H1 (cell line): ENCODE measurements at regions not wholly inside any gene's neighbourhood (a gene's known extent, or its start where the extent isn't known, plus 50 kb on each side); places are given as distances from the start of the nearest gene placed in this dataset.

ENCODE experiments used
- CTCF ChIA-PET: fragments of 300-600 bp; sonication (Branson Sonifier 250); formaldehyde crosslinking; loops from one replicate; lab custom pipeline; 2021; ENCODE audit not compliant: partially characterized antibody; lab: Charles Lee
- POLR2A ChIA-PET: fragments of 300-600 bp; sonication (Branson Sonifier 250); formaldehyde crosslinking; loops from one replicate; lab custom pipeline; 2021; ENCODE audit warnings: inconsistent platforms; ENCODE audit not compliant: partially characterized antibody; lab: Charles Lee
- DNase-seq, 2 experiments: peaks; one replicate each; pipeline versions ENCODE4 v3.0.0 to v3.0.0-alpha.2; 2010 to 2022; ENCODE audit warnings: low spot score in 2 of 2, low read depth in 1 of 2, mixed read lengths in 1 of 2
- FAIRE-seq: peaks from 2 replicates; lab custom pipeline; 2011; peaks lifted over from hg19 to GRCh38; lab: Jason Lieb, UNC
- H2AFZ ChIP-seq: 2 replicates; pipeline ENCODE4 v1.8.1; 2012; ENCODE audit warnings: low read length, inconsistent platforms
- H2AK5ac ChIP-seq: 2 replicates; pipeline ENCODE4 v1.6.1; 2013; ENCODE audit warnings: low read depth, low read length
- H2BK120ac ChIP-seq: replicated peaks from 2 replicates; pipeline ENCODE3; 2013; ENCODE audit warnings: low read depth, low read length, inconsistent platforms
- H2BK12ac ChIP-seq: 2 replicates; pipeline ENCODE4 v1.6.1; 2013; ENCODE audit warnings: low read depth, low read length
- H2BK15ac ChIP-seq: 2 replicates; pipeline ENCODE4 v1.6.1; 2013; ENCODE audit warnings: low read length
- H2BK20ac ChIP-seq: 2 replicates; pipeline ENCODE4 v1.6.1; 2013; ENCODE audit warnings: low read length
- H2BK5ac ChIP-seq: 2 replicates; pipeline ENCODE4 v1.6.1; 2013; ENCODE audit warnings: low read depth, low read length
- H3K14ac ChIP-seq: 2 replicates; pipeline ENCODE4 v1.6.1; 2013; ENCODE audit warnings: inconsistent platforms; ENCODE audit not compliant: insufficient read length
- H3K18ac ChIP-seq: 2 replicates; pipeline ENCODE4 v1.6.1; 2013; ENCODE audit warnings: low read length; ENCODE audit errors: extremely low read depth
- H3K23ac ChIP-seq: 2 replicates; pipeline ENCODE4 v1.6.1; 2013; ENCODE audit warnings: inconsistent platforms; ENCODE audit not compliant: insufficient read length
- H3K23me2 ChIP-seq: 2 replicates; pipeline ENCODE4 v1.6.1; 2013; ENCODE audit warnings: low read depth, low read length
- H3K27ac ChIP-seq: 2 replicates; pipeline ENCODE4 v1.6.1; 2011; ENCODE audit warnings: low read depth, low read length, inconsistent platforms
- H3K27me3 ChIP-seq, 4 experiments: replicated peaks in 1 of 4; 1 replicate in 1 of 4; 2 replicates in 3 of 4; pipeline versions ENCODE4 v1.6.1 to v1.8.1; 2011 to 2013; ENCODE audit warnings: low read length in 3 of 4, mild to moderate bottlenecking in 3 of 4, inconsistent platforms in 2 of 4, mixed read lengths in 2 of 4, moderate library complexity in 1 of 4; ENCODE audit not compliant: control insufficient read depth in 3 of 4, insufficient read depth in 3 of 4; ENCODE audit errors: extremely low read depth in 1 of 4
- H3K36me3 ChIP-seq, 4 experiments: 2 replicates each; pipeline versions ENCODE4 v1.6.1 to v1.8.1; 2011 to 2013; ENCODE audit warnings: mild to moderate bottlenecking in 4 of 4, low read length in 3 of 4, moderate library complexity in 2 of 4, control low read depth in 1 of 4, inconsistent platforms in 1 of 4; ENCODE audit not compliant: insufficient read depth in 4 of 4, control insufficient read depth in 2 of 4
- H3K4ac ChIP-seq: replicated peaks from 2 replicates; pipeline ENCODE3; 2013; ENCODE audit warnings: low read length, low read depth, mixed read lengths, inconsistent platforms; ENCODE audit not compliant: insufficient read length
- H3K4me1 ChIP-seq, 4 experiments: replicated peaks in 1 of 4; 1 replicate in 1 of 4; 2 replicates in 3 of 4; pipeline versions ENCODE4 v1.6.1 to v1.8.1; 2011 to 2013; ENCODE audit warnings: low read length in 3 of 4, inconsistent platforms in 2 of 4, mixed read lengths in 1 of 4; ENCODE audit not compliant: insufficient read depth in 4 of 4, control insufficient read depth in 3 of 4
- H3K4me2 ChIP-seq, 2 experiments: 2 replicates each; pipeline versions ENCODE4 v1.6.1 to v1.8.1; 2011 to 2013; ENCODE audit warnings: low read depth in 2 of 2, low read length in 2 of 2, control low read depth in 1 of 2, inconsistent platforms in 1 of 2, mild to moderate bottlenecking in 1 of 2; ENCODE audit not compliant: insufficient read depth in 1 of 2
- H3K4me3 ChIP-seq, 4 experiments: fragments of 200-600, 300-600 bp in 1 of 4; sonication (generic), shearing (Covaris generic), sonication (Bioruptor Twin) in 1 of 4; 2 replicates each; pipeline versions ENCODE4 v1.5.1 to v1.8.1; 2011 to 2016; ENCODE audit warnings: low read length in 4 of 4, low read depth in 3 of 4, control low read depth in 2 of 4, inconsistent platforms in 2 of 4, mild to moderate bottlenecking in 2 of 4, mixed read lengths in 1 of 4, moderate library complexity in 1 of 4; ENCODE audit not compliant: insufficient read depth in 2 of 4; ENCODE audit errors: extremely low read depth in 1 of 4
- H3K56ac ChIP-seq: replicated peaks from 2 replicates; pipeline ENCODE3; 2013; ENCODE audit warnings: low read depth, mild to moderate bottlenecking, mixed read lengths, low read length, inconsistent platforms; ENCODE audit not compliant: insufficient read length
- H3K79me1 ChIP-seq: 2 replicates; pipeline ENCODE4 v1.6.1; 2013; ENCODE audit warnings: low read depth, low read length, control low read depth
- H3K79me2 ChIP-seq, 2 experiments: 2 replicates each; pipeline versions ENCODE4 v1.6.1 to v1.8.1; 2012 to 2013; ENCODE audit warnings: low read length in 2 of 2, mild to moderate bottlenecking in 2 of 2, inconsistent platforms in 1 of 2; ENCODE audit not compliant: insufficient read depth in 2 of 2, control insufficient read depth in 1 of 2
- H3K9ac ChIP-seq, 4 experiments: replicated peaks in 1 of 4; 1 replicate in 1 of 4; 2 replicates in 3 of 4; pipeline versions ENCODE4 v1.6.1 to v1.8.1; 2011 to 2013; ENCODE audit warnings: low read depth in 3 of 4, low read length in 3 of 4, control low read depth in 2 of 4, mild to moderate bottlenecking in 2 of 4, moderate library complexity in 2 of 4, inconsistent platforms in 1 of 4; ENCODE audit errors: extremely low read depth in 1 of 4
- H3K9me3 ChIP-seq, 2 experiments: 2 replicates each; pipeline versions ENCODE4 v1.6.1 to v1.8.1; 2012 to 2013; ENCODE audit warnings: mild to moderate bottlenecking in 2 of 2, moderate library complexity in 2 of 2, control low read depth in 1 of 2, inconsistent platforms in 1 of 2, low read depth in 1 of 2, low read length in 1 of 2, mixed read lengths in 1 of 2; ENCODE audit not compliant: insufficient read depth in 2 of 2
- H4K20me1 ChIP-seq, 2 experiments: replicated peaks in 1 of 2; 2 replicates each; pipeline versions ENCODE3 to v1.8.1; 2011 to 2013; ENCODE audit warnings: inconsistent platforms in 2 of 2, low read length in 2 of 2, mild to moderate bottlenecking in 1 of 2; ENCODE audit not compliant: insufficient read depth in 2 of 2, control insufficient read depth in 1 of 2
- H4K5ac ChIP-seq: 2 replicates; pipeline ENCODE4 v1.6.1; 2013; ENCODE audit warnings: low read length, low read depth, mixed read lengths, inconsistent platforms; ENCODE audit not compliant: insufficient read length
- H4K8ac ChIP-seq: 2 replicates; pipeline ENCODE4 v1.8.0; 2013; ENCODE audit warnings: mild to moderate bottlenecking, moderate library complexity, low read length, inconsistent platforms; ENCODE audit not compliant: insufficient read depth; ENCODE audit errors: extremely low read depth
- H4K91ac ChIP-seq: replicated peaks from 2 replicates; pipeline ENCODE3; 2013; ENCODE audit warnings: low read length, mixed read lengths, inconsistent platforms; ENCODE audit not compliant: insufficient read length
- ASH2L ChIP-seq: fragments of 200-600, 300-600 bp; sonication (generic); IDR thresholded peaks from one replicate; pipeline ENCODE4 v1.7.1; 2017; ENCODE audit warnings: low read length
- BACH1 ChIP-seq: IDR thresholded peaks from 2 replicates; pipeline ENCODE4 v1.6.1; 2012; ENCODE audit warnings: low read length, improper control_type of control experiment
- CEBPB ChIP-seq: IDR thresholded peaks from 2 replicates; pipeline ENCODE4 v1.6.1; 2012; ENCODE audit warnings: low read depth, low read length
- CHD2 ChIP-seq: IDR thresholded peaks from 2 replicates; pipeline ENCODE4 v1.6.1; 2012; ENCODE audit warnings: low read length, improper control_type of control experiment
- E2F6 ChIP-seq: IDR thresholded peaks from 2 replicates; pipeline ENCODE4 v1.6.1; 2012; ENCODE audit warnings: inconsistent platforms
- EGR1 ChIP-seq: IDR thresholded peaks from 2 replicates; pipeline ENCODE4 v1.6.1; 2011; ENCODE audit warnings: low read depth, low read length, borderline replicate concordance
- EP300 ChIP-seq, 2 experiments: IDR thresholded peaks; 1 replicate in 1 of 2; 2 replicates in 1 of 2; pipeline ENCODE4 v1.6.1; 2011 to 2012; ENCODE audit warnings: low read depth in 2 of 2, low read length in 2 of 2, mild to moderate bottlenecking in 2 of 2, borderline replicate concordance in 1 of 2, inconsistent platforms in 1 of 2, moderate library complexity in 1 of 2
- HDAC6 ChIP-seq: IDR thresholded peaks from one replicate; pipeline ENCODE4 v1.7.1; 2012; ENCODE audit warnings: low read depth, mild to moderate bottlenecking, inconsistent platforms, low read length, moderate library complexity
- KDM4A ChIP-seq: IDR thresholded peaks from one replicate; pipeline ENCODE4 v1.7.1; 2012; ENCODE audit warnings: low read depth, mild to moderate bottlenecking, moderate library complexity, low read length, inconsistent platforms; ENCODE audit not compliant: severe bottlenecking
- POLR2AphosphoS5 ChIP-seq: IDR thresholded peaks from 2 replicates; pipeline ENCODE4 v1.6.1; 2011; ENCODE audit warnings: low read depth, low read length
- SAP30 ChIP-seq: fragments of 300-600 bp; sonication (generic); IDR thresholded peaks from 2 replicates; pipeline ENCODE4 v1.7.1; 2012; ENCODE audit warnings: low read length, moderate library complexity, mild to moderate bottlenecking, inconsistent platforms; ENCODE audit not compliant: insufficient read depth, insufficient replicate concordance
- SP2 ChIP-seq: IDR thresholded peaks from 2 replicates; pipeline ENCODE4 v1.6.1; 2012; ENCODE audit warnings: mild to moderate bottlenecking, low read length, inconsistent platforms
- SP4 ChIP-seq: IDR thresholded peaks from 2 replicates; pipeline ENCODE4 v1.6.1; 2012; ENCODE audit warnings: low read length, inconsistent platforms
- SUZ12 ChIP-seq: fragments of 200-600 bp; sonication (generic); IDR thresholded peaks from 2 replicates; pipeline ENCODE4 v1.6.1; 2012; ENCODE audit warnings: mild to moderate bottlenecking, inconsistent platforms, low read length, moderate library complexity, mixed read lengths
- TEAD4 ChIP-seq: IDR thresholded peaks from 2 replicates; pipeline ENCODE4 v1.6.1; 2012; ENCODE audit warnings: low read depth, low read length, inconsistent platforms, mixed read lengths
- WGBS, 2 experiments: shearing (Covaris generic) in 1 of 2; methylation state at CpG; one replicate each; pipeline versions ENCODE4 v1.1.6 to v1.1.7; 2013 to 2015; ENCODE audit warnings: low lambda C conversion rate in 2 of 2, mixed read lengths in 2 of 2, inconsistent platforms in 1 of 2, low coverage in 1 of 2, missing lambda C conversion rate in 1 of 2; ENCODE audit not compliant: insufficient replicate concordance in 2 of 2, insufficient coverage in 1 of 2, insufficient read length in 1 of 2; ENCODE audit errors: extremely low coverage in 1 of 2, missing lambda C conversion rate in 1 of 2; 5-methylcytosine and 5-hydroxymethylcytosine counted together

- Histone ChIP-seq H3K27me3 (no peaks in the 10 kb centered on the region), H3K14ac (no peak overlapping the region), H3K9ac (no peak overlapping the region), H3K79me1 (no peaks in the 10 kb centered on the region), H2BK12ac (no peak overlapping the region), H3K23ac (no peak overlapping the region), H2BK5ac (no peak overlapping the region), H3K4me1 (no peaks in the 10 kb centered on the region; a peak in 2 of 7 replicates), H3K36me3 (no peaks in the 10 kb centered on the region), H3K27ac (no peak overlapping the region), H2BK15ac (no peak overlapping the region), H4K20me1 (no peaks in the 10 kb centered on the region), H3K18ac (no peak overlapping the region), H3K23me2 (peaks cover 1% of the 10 kb centered on the region; the same call in 1 of the 2 replicates), H2BK20ac (no peak overlapping the region), H3K79me2 (no peaks in the 10 kb centered on the region), H2AFZ (no peak overlapping the region), H3K4me2 (no peak overlapping the region), H3K56ac (no peak overlapping the region), H3K9me3 (0 out of 4 replicates have a peak, but pooled peaks cover 0 to 4% of the 10 kb centered on the region in 2 experiments), H3K4ac (no peak overlapping the region), H4K91ac (no peak overlapping the region), H2AK5ac (no peak overlapping the region), H4K8ac (no peak overlapping the region), H3K4me3 (no peak overlapping the region), H2BK120ac (no peak overlapping the region), H4K5ac (no peak overlapping the region)
- 79% methylated on average over 3 of the region's 3 CpGs; no CpG with 5 or more reads in 1 of the 2 experiments for WGBS, 2 experiments
- ChIA-PET POLR2A (no interaction called here), CTCF (no interaction called here)
- no peak for DNase-seq
- FAIRE-seq, result no peak
- no peak for TF ChIP-seq ASH2L
- no peak for TF ChIP-seq BACH1
- no peak for TF ChIP-seq EGR1
- no peak for TF ChIP-seq SP4
- no peak for TF ChIP-seq CHD2
- TF ChIP-seq SAP30, result no peak
- no peak for TF ChIP-seq E2F6
- TF ChIP-seq POLR2AphosphoS5, result no peak
- TF ChIP-seq TEAD4, result no peak
- no peak for TF ChIP-seq EP300 (IDR thresholded peaks at IDR 0.05; ENCODE audit: borderline replicate concordance in 1 of 2, low read depth in 2 of 2, low read length in 2 of 2)
- TF ChIP-seq HDAC6, result no peak
- TF ChIP-seq SP2, result no peak
- no peak for TF ChIP-seq SUZ12
- TF ChIP-seq CEBPB, result no peak
- no peak for TF ChIP-seq KDM4A
These were observed 99.0 kb upstream of the CAV2 start for GRCh38 chr7:116400522-116400921.
